HG02588 (cell line): ENCODE measurements at regions not wholly inside any gene's neighbourhood (a gene's known extent, or its start where the extent isn't known, plus 50 kb on each side); places are given as distances from the start of the nearest gene placed in this dataset.
"Not testable (repeated sequence)": the region's sequence is repeated elsewhere in the genome, so short reads cannot be mapped to it uniquely, and the experiment has no call there.

Source experiments
- ATAC-seq: cut with Tn5 transposase; IDR thresholded peaks from one replicate; pipeline ENCODE4 v1.9.1; 2021; ENCODE audit warnings: mild to moderate bottlenecking, moderate library complexity; ENCODE audit not compliant: unreplicated experiment

- no peak for ATAC-seq
Measured at GRCh38 chrX:101823236-101823635, 108.6 kb downstream of the ZMAT1 start.

GRCh38 chrX:101817739-101818138 lies 114.1 kb downstream of the ZMAT1 start:
- not testable (repeated sequence) for ATAC-seq

GRCh38 chrX:101813200-101813599 lies 118.6 kb downstream of the ZMAT1 start:
- ATAC-seq = no peak

- no peak for ATAC-seq
Measured at GRCh38 chrX:101803451-101803850, 128.4 kb downstream of the ZMAT1 start.

GRCh38 chrX:101799387-101799786 lies 132.4 kb downstream of the ZMAT1 start:
- ATAC-seq = peak; percentile 100

GRCh38 chrX:101787934-101788333 lies 128.3 kb upstream of the ARMCX2 start:
- ATAC-seq = no peak

- ATAC-seq = no peak
Measured at GRCh38 chrX:101785142-101785541, 125.5 kb upstream of the ARMCX2 start.

- ATAC-seq = not testable (repeated sequence)
Measured at GRCh38 chrX:101780421-101780820, 120.8 kb upstream of the ARMCX2 start.

GRCh38 chrX:101774340-101774739 lies 114.7 kb upstream of the ARMCX2 start:
- ATAC-seq = peak; percentile 100

- ATAC-seq = no peak
Measured at GRCh38 chrX:101764538-101764937, 104.9 kb upstream of the ARMCX2 start.

- peak; percentile 58 for ATAC-seq
Measured at GRCh38 chrX:101759000-101759399, 99.3 kb upstream of the ARMCX2 start.

- ATAC-seq = no peak
Measured at GRCh38 chrX:101750744-101751143, 91.1 kb upstream of the ARMCX2 start.

GRCh38 chrX:101749436-101749835 lies 89.8 kb upstream of the ARMCX2 start:
- no peak for ATAC-seq

GRCh38 chrX:101745046-101745445 lies 85.4 kb upstream of the ARMCX2 start:
- ATAC-seq = no peak

GRCh38 chrX:101744085-101744484 lies 84.4 kb upstream of the ARMCX2 start:
- no peak for ATAC-seq

GRCh38 chrX:101740642-101741041 lies 81.0 kb upstream of the ARMCX2 start:
- ATAC-seq = no peak

GRCh38 chrX:101738867-101739266 lies 79.2 kb upstream of the ARMCX2 start:
- ATAC-seq = not testable (repeated sequence)

GRCh38 chrX:101738411-101738810 lies 78.8 kb upstream of the ARMCX2 start:
- not testable (repeated sequence) for ATAC-seq

GRCh38 chrX:101736651-101737050 lies 77.0 kb upstream of the ARMCX2 start:
- ATAC-seq = no peak

- ATAC-seq = no peak
Measured at GRCh38 chrX:101732870-101733269, 73.2 kb upstream of the ARMCX2 start.

GRCh38 chrX:101729986-101730385 lies 70.3 kb upstream of the ARMCX2 start:
- no peak for ATAC-seq
